ENCODE measurements at regions not wholly inside any gene's neighbourhood (a gene's known extent, or its start where the extent isn't known, plus 50 kb on each side); places are given as distances from the start of the nearest gene placed in this dataset.

DNA sequence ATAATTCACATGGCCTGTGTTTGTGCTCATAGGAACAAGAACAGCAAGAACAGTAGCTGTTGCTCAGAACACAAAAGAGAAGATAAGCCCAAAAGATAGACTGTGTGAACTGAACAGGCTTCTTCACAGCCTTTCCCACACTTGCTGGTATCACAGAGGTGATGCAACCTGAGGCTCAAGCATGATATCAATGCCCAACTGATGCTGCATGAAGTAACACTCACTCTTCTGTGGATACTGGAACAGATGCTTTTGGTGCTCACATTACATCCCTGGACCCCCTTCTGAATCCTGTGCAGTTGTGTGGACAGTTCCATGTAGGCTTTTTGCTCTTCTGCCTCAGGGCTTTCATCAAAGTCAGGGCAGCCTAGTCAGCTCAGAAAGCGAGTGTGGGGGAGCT is 88.4 kb upstream of the RND3 start:
- TF ChIP-seq POLR2AphosphoS5 (IDR thresholded peaks at IDR 0.05; ENCODE audit: borderline replicate concordance, low read depth, low read length) (no peak), EZH2 (IDR thresholded peaks at IDR 0.05) (no peak)
- Histone ChIP-seq H3K9me3 (ENCODE audit: low read depth, low read length) (no peaks in the 10 kb centered on the region), H3K4me3 (no peak overlapping the region), H3K27ac (no peak overlapping the region), H3K36me3 (ENCODE audit: insufficient read depth, low read length) (no peaks in the 10 kb centered on the region), H3K9ac (ENCODE audit: insufficient read length) (no peak overlapping the region)
- DNase-seq (ENCODE audit: low read depth, low spot score) = no peak

DNA sequence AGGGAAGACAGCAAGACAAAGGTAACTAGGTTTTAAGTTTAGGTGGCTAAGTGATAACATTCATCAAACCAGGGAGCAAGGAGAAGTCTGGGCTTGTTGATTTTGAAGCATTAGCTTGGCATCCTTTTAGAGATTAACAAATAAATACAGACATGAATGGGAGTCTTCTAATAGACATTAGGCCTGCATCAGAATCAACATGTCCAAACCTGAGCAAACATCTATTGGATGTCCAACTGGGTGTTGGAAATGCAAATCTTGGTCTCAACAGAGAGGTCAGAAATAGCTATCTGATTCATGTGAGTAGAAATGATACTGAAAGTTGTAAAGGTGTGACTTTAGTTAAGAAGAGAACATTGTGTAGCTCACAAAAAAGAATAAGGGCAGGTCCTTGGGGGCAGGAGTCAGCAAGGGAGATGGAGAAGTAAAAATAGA is 85.5 kb upstream of the RND3 start:
- TF ChIP-seq EZH2 (IDR thresholded peaks at IDR 0.05) (no peak), POLR2AphosphoS5 (IDR thresholded peaks at IDR 0.05; ENCODE audit: borderline replicate concordance, low read depth, low read length) (no peak)
- no peak overlapping the region for H3K4me3 ChIP-seq
- no peak overlapping the region for H3K27ac ChIP-seq
- DNase-seq (ENCODE audit: low read depth, low spot score) = no peak
- no peaks in the 10 kb centered on the region for H3K36me3 ChIP-seq (ENCODE audit: insufficient read depth, low read length)
- no peaks in the 10 kb centered on the region for H3K9me3 ChIP-seq (ENCODE audit: low read depth, low read length)
- no peak overlapping the region for H3K9ac ChIP-seq (ENCODE audit: insufficient read length)

DNA sequence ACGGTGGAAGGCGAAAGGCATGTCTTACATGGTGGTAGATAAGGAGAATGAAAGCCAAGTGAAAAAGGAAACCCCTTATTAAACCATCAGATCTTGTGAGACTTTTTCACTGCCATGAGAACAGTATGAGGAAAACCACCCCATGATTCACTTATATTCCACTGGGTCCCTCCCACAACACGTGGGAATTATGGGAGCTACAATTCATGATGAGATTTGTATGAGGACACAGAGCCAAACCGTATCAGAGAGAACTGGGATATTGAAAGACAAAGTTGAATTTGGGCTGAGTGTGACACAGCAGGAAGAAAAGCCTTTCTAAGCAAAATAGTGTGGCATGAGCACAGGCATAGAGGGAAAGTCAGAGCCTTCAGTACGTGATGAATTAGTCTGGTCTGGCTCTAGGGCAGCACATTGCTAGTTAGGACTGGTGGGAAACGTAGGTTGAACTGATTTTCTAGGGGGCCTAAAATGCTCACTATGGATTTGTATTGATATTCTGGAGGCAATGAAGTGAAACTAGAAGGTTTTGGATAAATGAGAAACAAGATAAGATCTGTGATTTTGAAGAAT is 84.8 kb upstream of the RND3 start:
- Histone ChIP-seq H3K9me3 (ENCODE audit: low read depth, low read length) (no peaks in the 10 kb centered on the region), H3K4me3 (no peak overlapping the region), H3K27ac (no peak overlapping the region), H3K9ac (ENCODE audit: insufficient read length) (no peak overlapping the region), H3K36me3 (ENCODE audit: insufficient read depth, low read length) (no peaks in the 10 kb centered on the region)
- TF ChIP-seq EZH2 (IDR thresholded peaks at IDR 0.05) = no peak
- TF ChIP-seq POLR2AphosphoS5 (IDR thresholded peaks at IDR 0.05; ENCODE audit: borderline replicate concordance, low read depth, low read length) = no peak
- no peak for TF ChIP-seq FOXP2 (optimal IDR thresholded peaks at IDR 0.05; ENCODE audit: control extremely low read depth, extremely low read length, insufficient read depth)
- no peak for DNase-seq (ENCODE audit: low read depth, low spot score)

DNA sequence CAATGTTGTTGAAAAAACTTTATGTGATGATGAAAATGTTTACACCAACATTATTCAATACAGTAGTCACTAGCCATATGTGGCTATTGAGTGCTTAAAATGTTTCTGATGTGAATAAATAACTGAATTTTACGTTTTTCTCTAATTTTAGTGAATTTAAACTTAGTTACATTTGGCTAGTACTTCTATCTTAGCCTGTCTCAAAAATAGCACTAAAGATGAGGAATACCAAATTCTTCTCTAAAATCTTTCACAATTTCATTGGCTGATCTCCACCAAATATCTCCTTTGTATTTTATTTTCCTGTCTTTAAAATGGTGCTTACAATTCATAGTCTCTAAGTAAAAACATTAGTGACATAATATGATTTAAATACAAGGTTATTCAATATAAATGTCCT is 83.7 kb upstream of the RND3 start:
- H3K4me3 ChIP-seq = no peak overlapping the region
- no peak for TF ChIP-seq FOXP2 (optimal IDR thresholded peaks at IDR 0.05; ENCODE audit: control extremely low read depth, extremely low read length, insufficient read depth)
- no peak for TF ChIP-seq EZH2 (IDR thresholded peaks at IDR 0.05)
- TF ChIP-seq POLR2AphosphoS5 (IDR thresholded peaks at IDR 0.05; ENCODE audit: borderline replicate concordance, low read depth, low read length) = no peak
- no peaks in the 10 kb centered on the region for H3K36me3 ChIP-seq (ENCODE audit: insufficient read depth, low read length)
- no peak overlapping the region for H3K27ac ChIP-seq
- DNase-seq (ENCODE audit: low read depth, low spot score) = no peak
- no peaks in the 10 kb centered on the region for H3K9me3 ChIP-seq (ENCODE audit: low read depth, low read length)
- H3K9ac ChIP-seq (ENCODE audit: insufficient read length) = no peak overlapping the region

DNA sequence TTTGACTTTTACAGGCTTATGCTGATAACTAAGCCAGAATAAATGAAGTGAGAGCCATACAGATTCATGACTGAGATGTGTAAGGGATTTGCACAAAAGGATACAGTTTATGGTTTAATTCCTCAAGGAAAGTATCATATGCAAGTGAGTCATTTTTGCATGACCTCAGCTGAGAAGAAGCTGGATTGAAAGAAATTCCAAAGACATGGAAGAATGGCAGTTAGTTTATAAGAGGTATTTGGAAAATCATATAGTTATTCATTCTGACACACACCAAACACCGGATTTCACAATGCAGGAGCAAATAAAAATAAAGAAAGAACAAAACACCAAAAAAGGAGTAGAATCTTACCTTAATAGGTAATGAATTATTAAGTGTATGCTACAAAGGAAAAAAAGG is 83.2 kb upstream of the RND3 start:
- no peak for TF ChIP-seq EZH2 (IDR thresholded peaks at IDR 0.05)
- Histone ChIP-seq H3K9me3 (ENCODE audit: low read depth, low read length) (no peaks in the 10 kb centered on the region), H3K27ac (no peak overlapping the region), H3K36me3 (ENCODE audit: insufficient read depth, low read length) (no peaks in the 10 kb centered on the region), H3K4me3 (no peak overlapping the region), H3K9ac (ENCODE audit: insufficient read length) (no peak overlapping the region)
- no peak for DNase-seq (ENCODE audit: low read depth, low spot score)

DNA sequence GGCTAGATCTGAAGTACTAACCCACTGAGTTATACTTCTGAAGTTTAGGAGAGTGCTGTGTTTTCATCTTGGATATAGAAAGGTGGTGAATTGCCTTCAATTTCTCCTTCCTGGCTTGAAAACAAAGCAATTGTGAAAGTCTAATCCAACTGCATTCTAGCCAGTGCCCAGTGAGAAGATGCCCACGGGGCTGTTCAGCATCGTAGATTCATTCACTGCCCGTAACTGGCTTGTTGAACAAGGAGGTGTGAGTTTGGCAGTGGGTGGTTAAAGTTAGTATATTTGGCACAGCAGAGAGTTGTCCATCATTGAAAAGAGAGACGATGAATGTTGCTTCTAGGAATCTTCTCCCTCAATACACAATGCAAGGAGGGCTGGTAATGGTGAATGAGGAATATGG is 82.3 kb upstream of the RND3 start:
- TF ChIP-seq EZH2 (IDR thresholded peaks at IDR 0.05) = no peak
- no peak for TF ChIP-seq POLR2AphosphoS5 (IDR thresholded peaks at IDR 0.05; ENCODE audit: borderline replicate concordance, low read depth, low read length)
- TF ChIP-seq FOXP2 (optimal IDR thresholded peaks at IDR 0.05; ENCODE audit: control extremely low read depth, extremely low read length, insufficient read depth) = no peak
- H3K9ac ChIP-seq (ENCODE audit: insufficient read length) = no peak overlapping the region
- DNase-seq (ENCODE audit: low read depth, low spot score) = no peak
- H3K9me3 ChIP-seq (ENCODE audit: low read depth, low read length) = no peaks in the 10 kb centered on the region
- no peak overlapping the region for H3K27ac ChIP-seq
- no peak overlapping the region for H3K4me3 ChIP-seq
- H3K36me3 ChIP-seq (ENCODE audit: insufficient read depth, low read length) = no peaks in the 10 kb centered on the region

DNA sequence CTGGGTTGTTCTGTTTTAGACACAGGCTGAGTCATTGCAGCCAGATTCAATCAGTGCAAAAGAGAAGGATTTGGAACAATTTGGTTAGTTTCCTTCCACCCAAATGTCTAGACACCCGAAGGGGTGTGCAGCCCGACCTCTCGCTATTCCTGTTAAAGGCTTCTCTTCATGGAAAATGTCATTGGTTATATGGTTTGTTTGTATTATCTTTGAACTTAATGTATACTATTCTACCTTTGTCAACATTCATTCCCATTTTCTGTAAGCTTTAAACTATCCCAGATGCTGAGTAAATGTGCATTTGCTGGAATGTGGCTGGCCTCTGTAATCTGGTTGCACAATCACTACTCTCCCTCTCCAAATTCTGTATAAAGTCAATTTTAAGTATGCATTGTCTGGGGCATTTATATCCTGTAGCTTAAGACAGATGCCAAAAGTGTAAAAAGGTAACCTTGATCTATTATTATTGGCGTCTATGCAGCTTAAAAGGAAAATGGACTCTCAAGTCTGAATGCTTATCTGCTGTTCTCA is 80.4 kb upstream of the RND3 start:
- Histone ChIP-seq H3K36me3 (ENCODE audit: insufficient read depth, low read length) (no peaks in the 10 kb centered on the region), H3K9me3 (ENCODE audit: low read depth, low read length) (no peaks in the 10 kb centered on the region), H3K9ac (ENCODE audit: insufficient read length) (no peak overlapping the region), H3K4me3 (no peak overlapping the region), H3K27ac (no peak overlapping the region)
- no peak for TF ChIP-seq POLR2AphosphoS5 (IDR thresholded peaks at IDR 0.05; ENCODE audit: borderline replicate concordance, low read depth, low read length)
- TF ChIP-seq FOXP2 (optimal IDR thresholded peaks at IDR 0.05; ENCODE audit: control extremely low read depth, extremely low read length, insufficient read depth) = no peak
- TF ChIP-seq EZH2 (IDR thresholded peaks at IDR 0.05) = no peak
- no peak for DNase-seq (ENCODE audit: low read depth, low spot score)

DNA sequence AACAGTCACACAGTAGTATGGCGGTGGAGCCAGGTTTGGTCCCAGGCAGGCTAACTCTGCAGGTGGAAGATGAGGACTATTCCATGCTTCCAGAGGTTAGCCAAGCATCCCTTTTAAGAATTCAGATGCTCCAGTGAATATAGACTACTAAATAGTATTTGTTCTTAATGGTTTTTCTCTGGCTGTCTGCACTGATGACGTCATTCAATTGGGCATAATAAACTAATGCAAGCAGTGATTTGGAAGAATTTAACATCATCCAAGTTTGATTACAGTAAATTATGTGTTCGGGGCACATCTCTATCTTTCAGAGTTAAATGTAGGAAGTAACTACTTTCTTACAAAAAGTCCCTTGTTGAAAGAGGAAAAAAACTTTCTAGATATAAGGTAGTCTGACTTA is 78.8 kb upstream of the RND3 start:
- no peaks in the 10 kb centered on the region for H3K9me3 ChIP-seq (ENCODE audit: low read depth, low read length)
- H3K9ac ChIP-seq (ENCODE audit: insufficient read length) = no peak overlapping the region
- H3K36me3 ChIP-seq (ENCODE audit: insufficient read depth, low read length) = no peaks in the 10 kb centered on the region
- no peak overlapping the region for H3K27ac ChIP-seq
- H3K4me3 ChIP-seq = no peak overlapping the region
- no peak for DNase-seq (ENCODE audit: low read depth, low spot score)
- no peak for TF ChIP-seq FOXP2 (optimal IDR thresholded peaks at IDR 0.05; ENCODE audit: control extremely low read depth, extremely low read length, insufficient read depth)
- no peak for TF ChIP-seq POLR2AphosphoS5 (IDR thresholded peaks at IDR 0.05; ENCODE audit: borderline replicate concordance, low read depth, low read length)
- no peak for TF ChIP-seq EZH2 (IDR thresholded peaks at IDR 0.05)

DNA sequence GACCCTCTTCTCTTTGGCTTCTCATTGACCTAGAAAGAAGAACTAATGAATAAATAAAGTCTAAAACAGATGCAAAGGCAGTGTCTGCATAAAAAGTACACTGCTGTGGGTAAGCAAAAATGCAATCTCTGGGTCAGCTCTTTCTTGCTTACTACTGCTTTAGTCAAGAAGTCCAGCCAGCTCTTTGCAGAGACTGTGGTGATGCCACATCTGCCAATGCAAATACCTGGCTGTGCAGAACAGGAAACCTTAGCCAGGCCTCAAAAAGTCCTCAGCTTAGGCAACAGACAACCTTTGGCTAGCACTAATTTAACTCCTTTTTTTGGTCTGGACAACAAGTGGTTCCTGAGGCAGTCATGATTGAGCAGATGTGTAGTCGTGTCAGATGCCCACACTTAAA is 73.6 kb upstream of the RND3 start:
- Histone ChIP-seq H3K27ac (no peak overlapping the region), H3K9me3 (ENCODE audit: low read depth, low read length) (no peaks in the 10 kb centered on the region), H3K4me3 (no peak overlapping the region), H3K36me3 (ENCODE audit: insufficient read depth, low read length) (no peaks in the 10 kb centered on the region), H3K9ac (ENCODE audit: insufficient read length) (no peak overlapping the region)
- DNase-seq (ENCODE audit: low read depth, low spot score) = no peak
- TF ChIP-seq EZH2 (IDR thresholded peaks at IDR 0.05) (no peak), POLR2AphosphoS5 (IDR thresholded peaks at IDR 0.05; ENCODE audit: borderline replicate concordance, low read depth, low read length) (no peak), FOXP2 (optimal IDR thresholded peaks at IDR 0.05; ENCODE audit: control extremely low read depth, extremely low read length, insufficient read depth) (no peak)
